Neural crest cell (in vitro differentiated cells): ENCODE measurements at regions not wholly inside any gene's neighbourhood (a gene's known extent, or its start where the extent isn't known, plus 50 kb on each side); places are given as distances from the start of the nearest gene placed in this dataset.

Experiments
- DNase-seq: peaks from one replicate; pipeline ENCODE4 v3.0.0; 2021; ENCODE audit warnings: low read depth, mixed read lengths, low spot score
- H3K27ac Mint-ChIP-seq: one replicate; pipeline ENCODE4 v1.8.0; 2021; ENCODE audit warnings: mild to moderate bottlenecking, mixed read lengths; ENCODE audit not compliant: unreplicated experiment
- H3K27me3 Mint-ChIP-seq: 2 replicates; pipeline ENCODE4 v1.8.0; 2021; ENCODE audit warnings: low read depth, mild to moderate bottlenecking, mixed read lengths
- H3K36me3 Mint-ChIP-seq: 2 replicates; pipeline ENCODE4 v1.8.0; 2021; ENCODE audit warnings: low read depth, mild to moderate bottlenecking, mixed read lengths
- H3K4me1 Mint-ChIP-seq: 2 replicates; pipeline ENCODE4 v1.8.0; 2021; ENCODE audit warnings: mixed read lengths
- H3K4me3 Mint-ChIP-seq: one replicate; pipeline ENCODE4 v1.8.0; 2021; ENCODE audit warnings: mild to moderate bottlenecking, mixed read lengths
- H3K9me3 Mint-ChIP-seq: 2 replicates; pipeline ENCODE4 v1.8.0; 2021; ENCODE audit warnings: mixed read lengths
- CTCF ChIP-seq: fragments of 200-600 bp; sonication (generic); conservative IDR thresholded peaks from 2 replicates; pipeline ENCODE4 v1.5.0; 2021; ENCODE audit warnings: antibody characterized with exemption, mild to moderate bottlenecking

DNA sequence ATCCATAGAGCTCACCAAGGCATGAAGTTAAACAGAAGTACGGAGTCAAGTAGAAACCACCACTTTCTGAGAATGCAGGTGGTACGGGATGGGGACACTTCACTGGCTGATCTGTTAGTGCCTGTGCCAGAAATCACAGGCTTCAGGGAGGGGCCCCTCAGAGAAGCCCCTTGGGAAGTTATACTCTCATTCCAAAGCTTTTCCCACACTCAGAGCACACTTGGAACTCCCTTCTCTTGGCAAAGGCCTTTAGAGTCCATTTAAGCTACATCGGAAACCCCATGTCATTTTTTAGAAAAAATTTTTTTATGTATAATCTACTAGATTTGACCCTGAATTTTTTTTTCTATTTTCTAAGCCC lies 80.7 kb upstream of the WASF3 start:
- H3K9me3 Mint-ChIP-seq, result no peaks in the 10 kb centered on the region
- no peak for DNase-seq
- no peaks in the 10 kb centered on the region for H3K27me3 Mint-ChIP-seq
- H3K4me3 Mint-ChIP-seq, result peak overlapping the region; percentile 81
- H3K36me3 Mint-ChIP-seq, result no peaks in the 10 kb centered on the region
- H3K27ac Mint-ChIP-seq, result peak overlapping the region; percentile 81
- peaks cover 32% of the 10 kb centered on the region for H3K4me1 Mint-ChIP-seq
- no peak for TF ChIP-seq CTCF

GRCh38 chr13:26477681-26478080 lies 79.8 kb upstream of the WASF3 start:
- Mint-ChIP-seq H3K9me3 (no peaks in the 10 kb centered on the region), H3K27me3 (no peaks in the 10 kb centered on the region), H3K27ac (no peak overlapping the region), H3K4me3 (no peak overlapping the region), H3K36me3 (no peaks in the 10 kb centered on the region), H3K4me1 (peaks cover 35% of the 10 kb centered on the region)
- no peak for TF ChIP-seq CTCF
- DNase-seq, result no peak

DNA sequence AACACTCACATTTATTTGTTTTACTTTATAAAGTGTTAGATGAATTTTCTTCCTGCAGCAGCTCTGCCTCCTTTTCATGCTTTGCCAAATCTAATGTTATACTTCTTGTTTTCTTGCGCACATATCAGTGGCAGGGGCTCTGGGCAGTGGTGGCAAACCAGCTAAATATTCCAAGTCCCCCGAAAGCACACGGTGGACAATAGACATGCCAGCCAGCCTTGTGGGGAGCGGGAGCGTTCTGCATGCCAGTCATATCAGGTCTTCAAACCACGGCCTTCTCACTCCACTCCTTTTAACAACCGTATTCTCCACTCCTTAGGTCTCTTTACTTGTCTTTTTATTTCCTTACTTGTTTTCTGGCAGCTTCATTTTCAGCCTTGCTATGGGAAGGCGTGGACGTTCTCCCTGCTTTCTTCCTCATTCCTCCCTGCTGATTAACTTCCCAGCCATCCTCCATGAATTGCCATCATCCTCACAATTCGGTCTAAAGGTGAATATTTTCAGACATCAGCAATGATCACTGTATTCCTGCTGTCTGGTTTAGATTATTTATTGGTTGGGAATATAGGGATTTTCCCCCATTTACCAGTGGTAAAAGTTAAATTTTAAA lies 77.1 kb upstream of the WASF3 start:
- Mint-ChIP-seq H3K4me3 (no peak overlapping the region), H3K4me1 (peaks cover 28% of the 10 kb centered on the region), H3K9me3 (no peaks in the 10 kb centered on the region), H3K27ac (no peak overlapping the region), H3K27me3 (no peaks in the 10 kb centered on the region), H3K36me3 (no peaks in the 10 kb centered on the region)
- no peak for TF ChIP-seq CTCF
- no peak for DNase-seq

- Mint-ChIP-seq H3K27me3 (no peaks in the 10 kb centered on the region), H3K36me3 (no peaks in the 10 kb centered on the region), H3K27ac (no peak overlapping the region), H3K4me3 (no peak overlapping the region), H3K9me3 (no peaks in the 10 kb centered on the region), H3K4me1 (peaks cover 19% of the 10 kb centered on the region)
- TF ChIP-seq CTCF, result peak; percentile 84
- DNase-seq, result peak; percentile 71
Measured at GRCh38 chr13:26482451-26483197, 74.9 kb upstream of the WASF3 start.

- TF ChIP-seq CTCF, result no peak
- Mint-ChIP-seq H3K9me3 (no peaks in the 10 kb centered on the region), H3K4me1 (peaks cover 19% of the 10 kb centered on the region), H3K27ac (no peak overlapping the region), H3K36me3 (no peaks in the 10 kb centered on the region), H3K27me3 (no peaks in the 10 kb centered on the region), H3K4me3 (no peak overlapping the region)
- no peak for DNase-seq
Measured at GRCh38 chr13:26483546-26483945, 73.9 kb upstream of the WASF3 start.
